ENCODE measurements at regions not wholly inside any gene's neighbourhood (a gene's known extent, or its start where the extent isn't known, plus 50 kb on each side); places are given as distances from the start of the nearest gene placed in this dataset.

GRCh38 chr13:76222511-76222910 lies 586.4 kb downstream of the LMO7 start:
- no peaks in the 10 kb centered on the region for H3F3A ChIP-seq (ENCODE audit: insufficient read depth, low read depth)
- no peak overlapping the region for H3K4me2 ChIP-seq
- H3K4me1 ChIP-seq (replicated peaks; ENCODE audit: insufficient read depth): no peaks in the 10 kb centered on the region
- no peaks in the 10 kb centered on the region for H3K36me3 ChIP-seq (ENCODE audit: low read depth)
- H3K9me3 ChIP-seq (ENCODE audit: insufficient read depth, low read depth): no peaks in the 10 kb centered on the region
- POLR2A ChIA-PET (ENCODE audit: unreplicated experiment): no interaction called here
- no peak overlapping the region for H3K27ac ChIP-seq
- no peaks in the 10 kb centered on the region for H3K27me3 ChIP-seq (ENCODE audit: insufficient read depth, low read depth)
- no peak overlapping the region for H2AFZ ChIP-seq
- CTCF ChIA-PET: no interaction called here
- DNase-seq: no peak
- no peak overlapping the region for H3K4me3 ChIP-seq
- BruUV-seq (replicated peaks): no TSS peak
- H3K79me2 ChIP-seq (ENCODE audit: low read depth): no peaks in the 10 kb centered on the region
- no peaks in the 10 kb centered on the region for H3K9me2 ChIP-seq (ENCODE audit: insufficient read depth)
- intact Hi-C loops (cut with micrococcal nuclease; ENCODE audit: unreplicated experiment): no loop called here
- H4K20me1 ChIP-seq (ENCODE audit: insufficient read depth): no peaks in the 10 kb centered on the region
- TF ChIP-seq, protein P1, sequence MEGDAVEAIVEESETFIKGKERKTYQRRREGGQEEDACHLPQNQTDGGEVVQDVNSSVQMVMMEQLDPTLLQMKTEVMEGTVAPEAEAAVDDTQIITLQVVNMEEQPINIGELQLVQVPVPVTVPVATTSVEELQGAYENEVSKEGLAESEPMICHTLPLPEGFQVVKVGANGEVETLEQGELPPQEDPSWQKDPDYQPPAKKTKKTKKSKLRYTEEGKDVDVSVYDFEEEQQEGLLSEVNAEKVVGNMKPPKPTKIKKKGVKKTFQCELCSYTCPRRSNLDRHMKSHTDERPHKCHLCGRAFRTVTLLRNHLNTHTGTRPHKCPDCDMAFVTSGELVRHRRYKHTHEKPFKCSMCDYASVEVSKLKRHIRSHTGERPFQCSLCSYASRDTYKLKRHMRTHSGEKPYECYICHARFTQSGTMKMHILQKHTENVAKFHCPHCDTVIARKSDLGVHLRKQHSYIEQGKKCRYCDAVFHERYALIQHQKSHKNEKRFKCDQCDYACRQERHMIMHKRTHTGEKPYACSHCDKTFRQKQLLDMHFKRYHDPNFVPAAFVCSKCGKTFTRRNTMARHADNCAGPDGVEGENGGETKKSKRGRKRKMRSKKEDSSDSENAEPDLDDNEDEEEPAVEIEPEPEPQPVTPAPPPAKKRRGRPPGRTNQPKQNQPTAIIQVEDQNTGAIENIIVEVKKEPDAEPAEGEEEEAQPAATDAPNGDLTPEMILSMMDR (conservative IDR thresholded peaks at IDR 0.05): no peak
- TF ChIP-seq EZH2 (IDR thresholded peaks at IDR 0.05; ENCODE audit: low read depth): no peak

- no peak overlapping the region for H3K27ac ChIP-seq
- no TSS peak for BruUV-seq (replicated peaks)
- H3K4me1 ChIP-seq (replicated peaks; ENCODE audit: insufficient read depth): no peaks in the 10 kb centered on the region
- POLR2A ChIA-PET (ENCODE audit: unreplicated experiment): no interaction called here
- H3F3A ChIP-seq (ENCODE audit: insufficient read depth, low read depth): no peaks in the 10 kb centered on the region
- CTCF ChIA-PET: no interaction called here
- no peak overlapping the region for H3K4me2 ChIP-seq
- H4K20me1 ChIP-seq (ENCODE audit: insufficient read depth): no peaks in the 10 kb centered on the region
- no peak for TF ChIP-seq EZH2 (IDR thresholded peaks at IDR 0.05; ENCODE audit: low read depth)
- TF ChIP-seq, protein P1 (conservative IDR thresholded peaks at IDR 0.05): no peak
- H3K9me2 ChIP-seq (ENCODE audit: insufficient read depth): no peaks in the 10 kb centered on the region
- H3K79me2 ChIP-seq (ENCODE audit: low read depth): no peaks in the 10 kb centered on the region
- H3K9me3 ChIP-seq (ENCODE audit: insufficient read depth, low read depth): no peaks in the 10 kb centered on the region; the same call in 1 of the 2 replicates
- intact Hi-C loops (cut with micrococcal nuclease; ENCODE audit: unreplicated experiment): no loop called here
- no peaks in the 10 kb centered on the region for H3K36me3 ChIP-seq (ENCODE audit: low read depth)
- no peaks in the 10 kb centered on the region for H3K27me3 ChIP-seq (ENCODE audit: insufficient read depth, low read depth)
- no peak overlapping the region for H3K4me3 ChIP-seq
- no peak for DNase-seq
- H2AFZ ChIP-seq: no peak overlapping the region
These were observed 580.6 kb downstream of the LMO7 start for GRCh38 chr13:76216729-76217128.

GRCh38 chr13:76214001-76214400 lies 577.9 kb downstream of the LMO7 start:
- Histone ChIP-seq H3K36me3 (ENCODE audit: low read depth) (no peaks in the 10 kb centered on the region), H3K4me1 (replicated peaks; ENCODE audit: insufficient read depth) (no peaks in the 10 kb centered on the region), H3K27me3 (ENCODE audit: insufficient read depth, low read depth) (no peaks in the 10 kb centered on the region), H3K4me2 (no peak overlapping the region), H2AFZ (no peak overlapping the region), H3F3A (ENCODE audit: insufficient read depth, low read depth) (no peaks in the 10 kb centered on the region), H3K9me3 (ENCODE audit: insufficient read depth, low read depth) (no peaks in the 10 kb centered on the region; the same call in 1 of the 2 replicates), H4K20me1 (ENCODE audit: insufficient read depth) (no peaks in the 10 kb centered on the region), H3K79me2 (ENCODE audit: low read depth) (no peaks in the 10 kb centered on the region), H3K4me3 (no peak overlapping the region), H3K27ac (no peak overlapping the region), H3K9me2 (ENCODE audit: insufficient read depth) (no peaks in the 10 kb centered on the region)
- intact Hi-C loops (cut with micrococcal nuclease; ENCODE audit: unreplicated experiment): no loop called here
- no TSS peak for BruUV-seq (replicated peaks)
- POLR2A ChIA-PET (ENCODE audit: unreplicated experiment): no interaction called here
- CTCF ChIA-PET: no interaction called here
- TF ChIP-seq, protein P1 (conservative IDR thresholded peaks at IDR 0.05): no peak
- no peak for TF ChIP-seq EZH2 (IDR thresholded peaks at IDR 0.05; ENCODE audit: low read depth)
- DNase-seq: no peak
